Neuron (in vitro differentiated cells): ENCODE measurements at regions not wholly inside any gene's neighbourhood (a gene's known extent, or its start where the extent isn't known, plus 50 kb on each side); places are given as distances from the start of the nearest gene placed in this dataset.

Experiments
- H2AFZ ChIP-seq: one replicate; pipeline ENCODE4 v1.6.1; 2013; ENCODE audit warnings: low read depth, mild to moderate bottlenecking, inconsistent platforms, low read length, moderate library complexity
- H3K27me3 ChIP-seq: one replicate; pipeline ENCODE4 v1.6.1; 2013; ENCODE audit warnings: low read length; ENCODE audit not compliant: insufficient read depth
- H3K36me3 ChIP-seq: one replicate; pipeline ENCODE4 v1.6.1; 2013; ENCODE audit warnings: low read length; ENCODE audit not compliant: insufficient read depth
- H3K4me1 ChIP-seq: one replicate; pipeline ENCODE4 v1.6.1; 2013; ENCODE audit warnings: low read length; ENCODE audit not compliant: insufficient read depth
- H3K4me3 ChIP-seq: 2 replicates; pipeline ENCODE4 v1.5.1; 2013; ENCODE audit warnings: mild to moderate bottlenecking, low read length, moderate library complexity
- H3K9me3 ChIP-seq: one replicate; pipeline ENCODE4 v1.6.1; 2013; ENCODE audit warnings: low read length

- no peaks in the 10 kb centered on the region for H3K4me1 ChIP-seq
- no peak overlapping the region for H3K4me3 ChIP-seq
- no peak overlapping the region for H2AFZ ChIP-seq
- no peaks in the 10 kb centered on the region for H3K9me3 ChIP-seq
- no peaks in the 10 kb centered on the region for H3K36me3 ChIP-seq
- H3K27me3 ChIP-seq, result no peaks in the 10 kb centered on the region
Measured at GRCh38 chr2:14909795-14910194, 277.3 kb downstream of the LRATD1 start.

GRCh38 chr2:14910654-14911053 is 278.1 kb downstream of the LRATD1 start:
- Histone ChIP-seq H2AFZ (no peak overlapping the region), H3K27me3 (no peaks in the 10 kb centered on the region), H3K4me1 (no peaks in the 10 kb centered on the region), H3K4me3 (no peak overlapping the region), H3K36me3 (no peaks in the 10 kb centered on the region), H3K9me3 (no peaks in the 10 kb centered on the region)

- Histone ChIP-seq H3K4me1 (no peaks in the 10 kb centered on the region), H2AFZ (no peak overlapping the region), H3K36me3 (no peaks in the 10 kb centered on the region), H3K27me3 (no peaks in the 10 kb centered on the region), H3K4me3 (no peak overlapping the region), H3K9me3 (no peaks in the 10 kb centered on the region)
Measured at GRCh38 chr2:14915983-14916382, 283.5 kb downstream of the LRATD1 start.

GRCh38 chr2:14923820-14924580 is 291.5 kb downstream of the LRATD1 start:
- no peaks in the 10 kb centered on the region for H3K27me3 ChIP-seq
- no peaks in the 10 kb centered on the region for H3K9me3 ChIP-seq
- H3K4me3 ChIP-seq, result no peak overlapping the region
- H3K4me1 ChIP-seq, result peaks cover 5% of the 10 kb centered on the region
- no peaks in the 10 kb centered on the region for H3K36me3 ChIP-seq
- H2AFZ ChIP-seq, result no peak overlapping the region

- Histone ChIP-seq H3K36me3 (no peaks in the 10 kb centered on the region), H3K27me3 (no peaks in the 10 kb centered on the region), H3K4me1 (peaks cover 5% of the 10 kb centered on the region), H3K4me3 (no peak overlapping the region), H3K9me3 (no peaks in the 10 kb centered on the region), H2AFZ (no peak overlapping the region)
Measured at GRCh38 chr2:14925471-14925870, 293.0 kb downstream of the LRATD1 start.

- Histone ChIP-seq H2AFZ (no peak overlapping the region), H3K27me3 (no peaks in the 10 kb centered on the region), H3K4me3 (no peak overlapping the region), H3K4me1 (peaks cover 6% of the 10 kb centered on the region), H3K9me3 (no peaks in the 10 kb centered on the region), H3K36me3 (no peaks in the 10 kb centered on the region)
Measured at GRCh38 chr2:14927021-14927564, 294.6 kb downstream of the LRATD1 start.

GRCh38 chr2:14928056-14928455 is 295.5 kb downstream of the LRATD1 start:
- H3K9me3 ChIP-seq, result no peaks in the 10 kb centered on the region
- no peak overlapping the region for H2AFZ ChIP-seq
- H3K4me1 ChIP-seq, result peaks cover 16% of the 10 kb centered on the region
- no peak overlapping the region for H3K4me3 ChIP-seq
- H3K36me3 ChIP-seq, result no peaks in the 10 kb centered on the region
- H3K27me3 ChIP-seq, result no peaks in the 10 kb centered on the region

GRCh38 chr2:14930441-14930840 is 297.9 kb downstream of the LRATD1 start:
- Histone ChIP-seq H3K36me3 (no peaks in the 10 kb centered on the region), H3K9me3 (no peaks in the 10 kb centered on the region), H3K4me1 (peaks cover 23% of the 10 kb centered on the region), H3K27me3 (no peaks in the 10 kb centered on the region), H2AFZ (no peak overlapping the region), H3K4me3 (no peak overlapping the region)

GRCh38 chr2:14932285-14932684 is 299.8 kb downstream of the LRATD1 start:
- H3K36me3 ChIP-seq, result no peaks in the 10 kb centered on the region
- H3K9me3 ChIP-seq, result no peaks in the 10 kb centered on the region
- H3K27me3 ChIP-seq, result no peaks in the 10 kb centered on the region
- no peak overlapping the region for H2AFZ ChIP-seq
- peaks cover 23% of the 10 kb centered on the region for H3K4me1 ChIP-seq
- no peak overlapping the region for H3K4me3 ChIP-seq

GRCh38 chr2:14933753-14934152 is 301.2 kb downstream of the LRATD1 start:
- H2AFZ ChIP-seq, result no peak overlapping the region

GRCh38 chr2:14936426-14936825 is 303.9 kb downstream of the LRATD1 start:
- Histone ChIP-seq H3K27me3 (no peaks in the 10 kb centered on the region), H2AFZ (no peak overlapping the region), H3K4me3 (no peak overlapping the region), H3K36me3 (no peaks in the 10 kb centered on the region), H3K4me1 (peaks cover 17% of the 10 kb centered on the region), H3K9me3 (peaks cover 2% of the 10 kb centered on the region)

More at GRCh38 chr2:14933753-14934152, 301.2 kb downstream of the LRATD1 start:
- Histone ChIP-seq H3K27me3 (no peaks in the 10 kb centered on the region), H3K4me1 (peaks cover 20% of the 10 kb centered on the region), H3K36me3 (no peaks in the 10 kb centered on the region), H3K9me3 (no peaks in the 10 kb centered on the region), H3K4me3 (no peak overlapping the region)

GRCh38 chr2:14937336-14937735 is 304.8 kb downstream of the LRATD1 start:
- Histone ChIP-seq H2AFZ (no peak overlapping the region), H3K4me3 (no peak overlapping the region), H3K36me3 (no peaks in the 10 kb centered on the region), H3K27me3 (no peaks in the 10 kb centered on the region), H3K4me1 (peaks cover 14% of the 10 kb centered on the region), H3K9me3 (peaks cover 2% of the 10 kb centered on the region)

- Histone ChIP-seq H3K27me3 (no peaks in the 10 kb centered on the region), H2AFZ (no peak overlapping the region), H3K4me3 (no peak overlapping the region), H3K36me3 (no peaks in the 10 kb centered on the region), H3K4me1 (no peaks in the 10 kb centered on the region), H3K9me3 (peaks cover 2% of the 10 kb centered on the region)
Measured at GRCh38 chr2:14941151-14941631, 308.7 kb downstream of the LRATD1 start.
